ENCODE measurements at regions not wholly inside any gene's neighbourhood (a gene's known extent, or its start where the extent isn't known, plus 50 kb on each side); places are given as distances from the start of the nearest gene placed in this dataset.

GRCh38 chr12:127267128-127267527 is 999.8 kb upstream of the TMEM132C start:
- DNase-seq, result no peak

GRCh38 chr12:127268213-127268612 is 998.8 kb upstream of the TMEM132C start:
- peak in 1 of 2 experiments; percentile 35 for DNase-seq

GRCh38 chr12:127268706-127269425 is 998.1 kb upstream of the TMEM132C start:
- no peak for DNase-seq

- no peak for DNase-seq
Observed at GRCh38 chr12:127270193-127270592, 996.8 kb upstream of the TMEM132C start.

DNA sequence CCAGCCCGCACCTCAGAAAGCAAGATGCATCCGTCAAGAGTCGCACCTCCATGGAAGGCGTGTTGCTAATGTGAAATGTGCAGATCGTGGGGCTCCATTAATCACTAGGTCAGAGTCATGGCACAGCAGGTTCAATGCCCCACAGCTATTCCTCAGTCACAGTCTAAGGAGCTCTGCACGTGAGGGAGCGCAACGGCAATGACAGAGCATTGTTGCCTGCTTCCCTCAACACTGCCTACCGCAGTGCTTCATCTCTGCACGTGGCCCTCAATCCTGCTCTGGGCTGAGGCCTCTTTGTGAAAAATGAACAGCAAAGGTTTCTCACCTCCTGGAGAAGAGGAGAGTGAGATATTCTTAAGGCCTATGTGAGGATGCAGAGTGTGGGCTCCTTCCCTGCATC is 995.2 kb upstream of the TMEM132C start:
- no peak for DNase-seq

DNA sequence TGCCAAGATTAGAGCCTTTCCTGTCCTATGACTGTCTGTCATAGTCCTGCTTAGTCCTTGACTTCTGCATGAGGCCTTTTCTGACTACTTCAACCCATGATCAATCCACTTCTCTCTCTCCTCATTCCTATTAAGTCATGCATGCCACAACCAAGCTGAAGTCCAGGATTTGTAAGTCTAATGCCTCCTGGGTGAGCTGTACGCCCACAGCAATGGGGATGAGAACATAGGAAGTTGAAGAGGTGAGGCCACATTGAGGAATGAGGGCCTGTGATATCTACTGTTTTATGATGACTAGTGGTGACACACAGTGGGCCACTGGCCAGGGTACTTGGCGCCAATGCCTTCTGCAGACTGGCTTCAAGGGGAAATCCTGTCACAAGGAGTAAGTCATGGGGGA is 994.1 kb upstream of the TMEM132C start:
- DNase-seq, result no peak

GRCh38 chr12:127273626-127274025 is 993.3 kb upstream of the TMEM132C start:
- DNase-seq, result no peak

- no peak for DNase-seq
Observed at GRCh38 chr12:127275416-127275815, 991.6 kb upstream of the TMEM132C start.

DNA sequence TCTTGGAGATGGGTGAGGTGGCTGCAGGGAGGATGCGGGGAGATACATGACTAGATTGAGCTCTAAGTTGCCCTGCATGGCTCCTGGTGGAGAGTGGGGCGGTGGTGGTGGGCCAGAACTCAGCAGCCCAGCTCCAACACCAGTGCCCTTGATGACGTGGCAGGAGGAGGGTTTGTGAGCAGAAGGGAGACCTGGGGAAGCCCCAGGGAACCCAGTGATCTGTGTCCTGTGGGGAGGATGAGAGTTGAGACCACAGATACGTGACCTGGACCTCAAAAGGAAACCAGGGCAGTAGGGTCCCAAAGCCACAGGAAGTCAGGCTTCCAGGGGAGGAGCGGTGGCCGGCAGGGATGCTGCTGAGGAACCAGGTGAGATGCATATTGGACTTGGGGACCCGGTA is 989.1 kb upstream of the TMEM132C start:
- DNase-seq, result no peak

GRCh38 chr12:127278351-127278750 is 988.6 kb upstream of the TMEM132C start:
- no peak for DNase-seq

DNA sequence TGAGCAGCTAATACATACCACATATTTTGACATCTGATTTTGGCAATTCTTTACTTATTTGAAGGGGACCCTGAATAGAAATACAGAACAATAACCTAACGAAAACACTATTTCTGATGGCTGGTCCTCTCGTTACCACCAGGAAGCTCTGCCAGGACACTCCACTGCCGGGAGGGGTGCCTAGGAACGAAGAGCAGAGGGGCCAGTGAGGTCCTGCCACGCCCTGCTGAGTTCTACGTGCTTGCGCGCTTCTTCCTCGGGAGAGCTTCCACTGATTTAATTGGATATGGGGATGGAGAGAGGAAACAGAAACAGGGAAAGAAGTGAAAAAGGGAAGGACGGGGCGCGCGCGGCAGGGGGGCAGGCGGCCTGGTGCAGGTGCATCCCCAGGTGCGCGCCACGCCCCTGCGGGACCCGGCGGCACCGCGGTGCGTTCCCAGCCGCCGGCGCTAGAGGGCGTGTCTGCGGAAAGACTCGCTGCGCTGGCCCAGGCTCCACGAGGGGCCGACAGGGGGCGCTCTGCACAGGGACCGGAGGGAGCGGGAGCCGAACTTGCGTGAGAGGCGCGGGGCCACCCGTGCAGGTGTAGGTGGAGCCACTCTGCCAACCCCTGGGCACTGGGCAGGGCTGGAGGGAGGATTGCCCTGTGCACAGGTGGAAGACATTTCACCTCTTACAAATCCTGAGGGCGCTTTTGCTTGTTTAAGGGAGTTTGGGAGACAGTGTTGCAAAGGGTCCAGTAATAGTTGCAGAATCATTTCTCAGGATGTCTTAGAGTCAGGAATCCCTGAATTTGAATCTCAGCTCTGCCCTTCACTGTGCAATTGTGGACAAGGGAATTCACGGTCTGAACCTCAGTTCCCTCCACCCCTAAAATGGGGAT is 986.3 kb upstream of the TMEM132C start:
- DNase-seq, result no peak

GRCh38 chr12:127282786-127283565 is 984.0 kb upstream of the TMEM132C start:
- DNase-seq, result no peak

GRCh38 chr12:127284021-127284420 is 982.9 kb upstream of the TMEM132C start:
- DNase-seq, result no peak

DNA sequence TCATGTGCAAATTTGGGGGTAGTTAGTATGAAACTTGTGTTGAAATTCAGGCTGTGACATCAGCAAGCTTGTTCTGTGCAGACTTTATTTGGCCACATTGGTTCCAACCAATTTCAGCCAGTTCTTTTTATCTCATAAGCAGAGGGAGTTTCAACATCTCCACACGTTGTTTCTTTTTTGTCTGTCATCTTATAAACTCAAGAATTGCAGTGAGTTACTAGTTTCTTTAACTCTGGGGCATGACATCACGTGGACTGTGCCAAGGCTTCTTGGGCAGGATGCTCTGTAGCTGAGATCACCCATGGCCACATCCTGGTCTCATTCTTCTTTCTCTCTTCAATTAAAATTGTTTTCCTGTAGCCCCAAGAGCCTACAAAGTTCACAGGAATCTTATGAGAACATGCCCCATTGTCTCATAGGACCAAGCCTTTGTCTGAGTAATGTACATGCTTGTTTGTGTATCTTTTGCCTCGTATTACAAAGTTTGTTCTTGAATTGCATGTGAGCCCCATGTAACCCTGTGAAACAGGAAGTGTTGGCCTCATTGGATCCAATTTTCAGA is 982.0 kb upstream of the TMEM132C start:
- DNase-seq, result no peak

DNA sequence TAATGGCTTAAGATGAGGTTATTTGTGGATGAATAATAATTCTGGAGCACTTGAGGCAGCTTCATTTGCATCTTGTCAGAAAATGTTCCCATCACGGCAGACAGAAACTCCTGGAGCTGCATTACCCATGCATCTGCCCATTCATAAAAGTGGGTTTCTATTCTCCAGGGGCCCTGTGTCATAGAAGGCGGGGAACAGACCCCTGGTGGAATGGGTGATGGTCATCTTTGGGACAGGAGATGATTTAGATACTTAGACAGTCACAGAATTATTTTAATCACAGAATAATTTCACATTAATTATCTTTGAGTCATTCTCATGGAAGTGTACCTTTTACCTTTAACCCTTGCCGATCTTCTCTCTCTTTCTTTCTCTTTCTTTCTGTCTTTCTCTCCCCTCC is 980.7 kb upstream of the TMEM132C start:
- no peak for DNase-seq

DNA sequence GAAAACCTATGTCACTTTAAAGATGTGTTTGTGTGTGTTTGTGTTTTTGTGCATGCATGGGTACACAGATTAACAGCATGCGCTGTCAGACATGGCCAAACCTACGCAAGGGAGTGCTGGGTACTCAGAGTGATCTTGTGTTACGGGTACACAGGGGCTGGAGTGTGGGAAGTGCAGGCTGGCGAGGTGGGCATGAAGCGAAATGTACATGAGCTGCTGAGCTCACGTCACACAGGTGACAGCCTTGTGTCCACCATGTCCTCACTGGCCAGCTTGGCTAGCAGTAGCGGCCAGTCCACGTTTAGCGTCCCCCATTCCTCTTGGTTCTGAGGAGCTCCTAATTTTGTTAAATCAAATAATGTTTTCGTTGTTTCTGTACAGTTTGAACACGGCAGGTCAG is 979.7 kb upstream of the TMEM132C start:
- DNase-seq, result no peak

DNA sequence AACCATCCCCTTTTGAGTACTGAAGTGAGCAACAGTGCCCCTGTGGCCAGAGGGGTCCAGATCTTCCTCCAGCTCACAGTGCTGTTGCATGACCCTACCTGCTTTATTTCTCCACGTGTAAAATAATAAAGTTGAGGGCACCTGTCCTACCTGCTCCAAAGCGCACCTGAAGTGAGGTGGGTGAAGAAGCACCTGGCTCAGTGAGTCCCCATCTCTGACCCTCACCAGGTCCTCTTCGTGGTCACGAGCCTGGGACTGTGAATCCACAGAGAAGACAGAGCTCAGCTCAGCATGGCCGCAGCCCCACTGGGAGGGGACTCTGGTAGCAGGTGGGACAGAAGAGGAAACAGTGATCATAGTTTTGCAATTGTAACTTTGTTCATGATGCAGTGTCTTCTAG is 976.7 kb upstream of the TMEM132C start:
- DNase-seq, result no peak

- no peak for DNase-seq
Observed at GRCh38 chr12:127292736-127293135, 974.2 kb upstream of the TMEM132C start.

- DNase-seq, result peak in 1 of 2 experiments; percentile 55
Observed at GRCh38 chr12:127293507-127294310, 973.3 kb upstream of the TMEM132C start.

- peak in 1 of 2 experiments; percentile 3 for DNase-seq
Observed at GRCh38 chr12:127294651-127295210, 972.2 kb upstream of the TMEM132C start.

GRCh38 chr12:127295630-127296029 is 971.3 kb upstream of the TMEM132C start:
- no peak for DNase-seq

DNA sequence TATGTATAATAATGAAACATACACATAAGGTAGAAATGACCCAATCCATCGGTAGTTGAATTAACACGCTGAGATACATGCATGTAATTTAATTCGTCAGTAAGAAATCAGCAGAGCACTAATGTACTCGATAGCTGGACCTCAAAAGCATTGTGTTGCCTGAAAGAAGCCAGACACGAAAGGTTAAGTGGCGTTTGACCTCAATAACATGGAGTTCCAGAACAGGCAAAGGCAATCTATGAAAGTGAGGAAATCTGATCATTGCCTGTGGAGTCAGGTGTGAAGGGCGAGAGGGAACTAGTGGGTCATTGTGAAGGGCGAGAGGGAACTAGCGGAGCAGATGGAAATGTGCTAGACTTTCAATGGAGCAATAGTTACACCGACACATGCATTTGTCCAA is 970.4 kb upstream of the TMEM132C start:
- DNase-seq, result no peak
